GM12875 (cell line): ENCODE measurements at regions not wholly inside any gene's neighbourhood (a gene's known extent, or its start where the extent isn't known, plus 50 kb on each side); places are given as distances from the start of the nearest gene placed in this dataset.

Experiments used
- H3K4me3 ChIP-seq: one replicate; pipeline ENCODE4 v1.5.1; 2011; ENCODE audit warnings: low read depth, low read length, control low read depth
- TF ChIP-seq, protein P1 (sequence below): IDR thresholded peaks from 2 replicates; pipeline ENCODE4 v1.5.1; 2011; ENCODE audit warnings: low read depth, mild to moderate bottlenecking, control low read depth, inconsistent platforms, low read length, moderate library complexity, borderline replicate concordance; ENCODE audit not compliant: insufficient read depth

DNA sequence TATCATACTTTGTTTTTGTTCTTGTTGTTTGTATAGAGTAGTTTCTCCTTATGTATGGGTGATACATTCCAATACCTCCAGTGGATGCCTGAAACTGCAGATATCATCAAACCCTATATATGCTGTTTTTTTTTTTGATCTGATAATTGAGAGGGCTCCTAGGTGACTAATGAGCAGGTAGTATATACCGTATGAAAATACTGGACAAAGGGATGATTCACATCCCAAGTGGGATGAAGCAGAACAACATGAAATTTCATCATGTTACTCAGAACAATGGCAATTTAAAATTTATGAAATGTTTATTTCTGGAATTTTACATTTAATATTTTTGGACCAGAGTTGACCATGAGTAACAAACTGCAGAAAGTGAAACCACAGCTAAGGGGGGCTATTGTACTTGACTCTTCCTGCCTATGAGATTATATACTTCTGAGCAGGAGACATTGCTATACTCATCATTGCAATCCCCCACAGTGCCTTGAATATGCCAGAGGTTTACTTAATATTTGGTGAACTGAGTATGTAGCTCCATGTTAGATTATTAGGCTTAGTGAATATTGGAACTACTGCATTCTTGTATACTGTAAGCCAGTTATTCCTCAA lies 258.7 kb upstream of the FBXL7 start:
- no peak overlapping the region for H3K4me3 ChIP-seq
- TF ChIP-seq, protein P1, sequence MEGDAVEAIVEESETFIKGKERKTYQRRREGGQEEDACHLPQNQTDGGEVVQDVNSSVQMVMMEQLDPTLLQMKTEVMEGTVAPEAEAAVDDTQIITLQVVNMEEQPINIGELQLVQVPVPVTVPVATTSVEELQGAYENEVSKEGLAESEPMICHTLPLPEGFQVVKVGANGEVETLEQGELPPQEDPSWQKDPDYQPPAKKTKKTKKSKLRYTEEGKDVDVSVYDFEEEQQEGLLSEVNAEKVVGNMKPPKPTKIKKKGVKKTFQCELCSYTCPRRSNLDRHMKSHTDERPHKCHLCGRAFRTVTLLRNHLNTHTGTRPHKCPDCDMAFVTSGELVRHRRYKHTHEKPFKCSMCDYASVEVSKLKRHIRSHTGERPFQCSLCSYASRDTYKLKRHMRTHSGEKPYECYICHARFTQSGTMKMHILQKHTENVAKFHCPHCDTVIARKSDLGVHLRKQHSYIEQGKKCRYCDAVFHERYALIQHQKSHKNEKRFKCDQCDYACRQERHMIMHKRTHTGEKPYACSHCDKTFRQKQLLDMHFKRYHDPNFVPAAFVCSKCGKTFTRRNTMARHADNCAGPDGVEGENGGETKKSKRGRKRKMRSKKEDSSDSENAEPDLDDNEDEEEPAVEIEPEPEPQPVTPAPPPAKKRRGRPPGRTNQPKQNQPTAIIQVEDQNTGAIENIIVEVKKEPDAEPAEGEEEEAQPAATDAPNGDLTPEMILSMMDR = no peak

DNA sequence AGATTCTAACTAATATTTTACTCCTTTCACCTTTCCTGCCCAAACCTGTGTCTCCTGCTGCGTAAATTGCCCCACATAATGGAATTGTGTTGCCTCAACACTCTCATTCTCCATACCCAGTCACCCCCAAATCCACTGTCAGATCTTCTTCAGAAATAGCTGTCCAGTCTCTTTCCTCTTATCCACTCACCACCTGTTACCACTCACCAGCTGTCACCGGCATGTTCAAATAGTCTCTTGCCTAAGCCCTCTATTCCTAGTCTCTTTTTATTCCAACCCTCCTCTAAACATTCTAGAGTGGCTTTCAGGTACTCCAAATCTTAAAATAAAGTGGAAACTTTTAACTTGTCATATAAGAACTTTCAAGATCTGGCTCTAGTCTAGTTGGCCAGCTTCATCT lies 262.0 kb upstream of the FBXL7 start:
- TF ChIP-seq, protein P1 = no peak
- H3K4me3 ChIP-seq = no peak overlapping the region

DNA sequence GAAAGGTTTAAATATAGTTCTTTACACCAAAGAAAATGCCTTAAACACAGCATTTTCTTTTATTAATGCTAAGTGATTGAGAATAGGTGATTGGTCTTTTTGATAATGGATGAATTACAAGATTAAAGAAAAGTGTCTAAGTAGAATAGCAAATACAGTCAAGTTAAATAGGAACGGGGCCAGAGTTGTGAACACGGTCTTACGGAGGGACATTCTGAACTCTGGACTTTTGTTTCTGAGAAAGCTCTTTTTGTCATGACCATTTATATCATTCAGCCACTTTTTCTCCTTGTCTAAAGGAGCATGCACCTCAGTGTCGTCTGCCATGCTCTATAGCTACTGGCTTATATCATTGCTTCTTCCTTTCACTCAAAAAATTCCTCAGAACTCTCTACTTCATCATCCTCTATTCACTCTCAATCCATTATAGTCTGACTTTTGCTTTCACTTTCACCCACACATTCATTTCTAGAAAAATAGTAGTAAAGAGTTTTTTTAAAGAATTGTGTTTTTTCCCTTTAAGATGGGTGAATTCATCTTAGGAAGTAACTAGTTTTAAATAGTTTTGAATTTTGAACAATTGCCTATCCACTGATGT lies 263.0 kb upstream of the FBXL7 start:
- no peak overlapping the region for H3K4me3 ChIP-seq
- TF ChIP-seq, protein P1 = no peak

DNA sequence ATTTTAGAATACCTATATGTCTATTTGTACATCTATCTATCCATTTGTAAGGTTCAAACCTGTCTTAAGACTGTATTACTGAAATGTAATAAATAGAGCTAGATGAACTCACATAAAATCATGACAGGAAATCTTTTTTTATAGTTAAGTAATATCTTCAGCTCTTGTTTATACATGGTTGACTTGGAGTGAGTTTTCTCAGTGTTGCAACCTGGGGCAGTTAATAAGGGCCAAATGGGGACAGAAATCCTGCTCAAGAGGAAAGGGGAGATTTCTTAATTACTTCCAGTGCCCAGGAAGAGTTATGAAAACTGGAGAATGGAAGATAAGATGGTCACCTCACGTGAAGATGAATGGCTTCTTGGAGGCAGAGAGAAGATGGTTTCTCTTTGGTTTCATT lies 265.1 kb upstream of the FBXL7 start:
- H3K4me3 ChIP-seq = no peak overlapping the region
- TF ChIP-seq, protein P1 = no peak

DNA sequence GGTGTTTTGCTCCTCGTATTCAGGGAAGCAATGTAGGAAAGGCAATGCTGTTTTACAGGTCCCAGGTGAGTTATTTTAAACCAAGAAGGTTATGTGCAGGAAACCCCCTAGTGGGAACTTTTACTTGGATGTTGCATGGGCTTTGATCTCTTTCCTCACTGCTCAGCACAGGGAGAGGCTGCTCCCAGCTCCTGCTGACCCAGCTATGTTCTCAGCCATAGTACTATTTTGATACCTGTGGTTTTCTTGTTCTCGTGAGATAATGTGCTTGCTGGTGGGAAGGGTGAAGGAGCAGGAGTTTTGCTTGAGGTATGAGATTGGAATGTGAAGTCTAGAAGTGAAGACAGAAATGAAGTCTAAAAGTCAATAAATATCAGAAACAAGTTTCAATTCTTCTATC lies 265.6 kb upstream of the FBXL7 start:
- no peak overlapping the region for H3K4me3 ChIP-seq

DNA sequence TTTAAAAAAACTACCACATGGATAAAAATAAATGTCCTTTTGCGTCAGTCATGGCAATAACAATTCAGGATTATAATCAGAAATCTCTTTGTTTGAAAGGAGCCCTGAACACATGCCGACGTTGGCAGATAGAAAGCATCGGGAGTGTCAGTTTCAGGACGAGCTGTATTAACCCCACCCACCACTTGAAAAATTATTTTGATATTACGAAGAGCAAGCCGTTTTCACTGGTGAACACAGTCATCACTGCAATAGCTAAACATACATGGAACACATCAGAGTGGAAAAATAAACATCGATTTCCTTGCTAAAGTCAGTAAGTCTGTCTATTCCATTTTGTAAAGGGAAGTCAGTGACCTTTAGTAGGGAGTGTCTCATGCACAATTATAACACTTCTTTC lies 266.4 kb upstream of the FBXL7 start:
- H3K4me3 ChIP-seq = no peak overlapping the region

More for the DNA sequence above, 265.6 kb upstream of the FBXL7 start:
- TF ChIP-seq, protein P1 = no peak

DNA sequence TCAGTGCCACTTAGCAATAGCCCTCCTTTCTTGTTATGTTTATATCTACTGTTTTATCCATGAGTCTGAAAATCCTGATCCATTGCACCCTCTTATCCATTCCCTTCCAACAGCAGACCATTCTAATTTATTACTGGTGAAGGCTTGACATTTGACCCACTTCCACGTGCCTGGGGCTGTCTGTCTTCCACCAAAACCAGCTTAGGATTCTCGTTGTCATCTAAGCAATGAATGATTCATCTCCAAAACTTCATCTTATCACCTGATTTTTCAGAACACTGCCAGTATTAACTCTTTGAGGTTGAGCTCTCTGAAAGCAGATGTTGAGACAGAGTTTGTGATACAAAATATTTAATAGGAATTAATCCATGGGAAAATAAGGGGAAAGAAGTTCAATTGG lies 277.8 kb upstream of the FBXL7 start:
- H3K4me3 ChIP-seq = no peak overlapping the region
- TF ChIP-seq, protein P1 = no peak

More for the DNA sequence above, 266.4 kb upstream of the FBXL7 start:
- TF ChIP-seq, protein P1 = no peak
